BLaER1 treated with 17β-estradiol and CSF1 and Interleukin-3, amounts not matched to agents 10 nM and 100 nM (cell line): ENCODE measurements at regions not wholly inside any gene's neighbourhood (a gene's known extent, or its start where the extent isn't known, plus 50 kb on each side); places are given as distances from the start of the nearest gene placed in this dataset.

ENCODE experiments used
- H3K27ac ChIP-seq, 11 experiments: shearing (Covaris generic); formaldehyde crosslinking; 2 replicates each; pipeline ENCODE4 v1.8.1; 2022
- H3K27me3 ChIP-seq, 11 experiments: shearing (Covaris generic); formaldehyde crosslinking; 2 replicates each; pipeline ENCODE4 v1.8.1; 2022
- H3K36me3 ChIP-seq, 11 experiments: shearing (Covaris generic); formaldehyde crosslinking; 2 replicates each; pipeline ENCODE4 v1.8.1; 2022
- H3K4me1 ChIP-seq, 10 experiments: shearing (Covaris generic); formaldehyde crosslinking; 2 replicates each; pipeline ENCODE4 v1.8.1; 2022
- H3K4me2 ChIP-seq, 11 experiments: shearing (Covaris generic); formaldehyde crosslinking; 2 replicates each; pipeline ENCODE4 v1.8.1; 2022
- H3K4me3 ChIP-seq, 10 experiments: shearing (Covaris generic); formaldehyde crosslinking; 2 replicates each; pipeline ENCODE4 v1.8.1; 2022
- H3K9ac ChIP-seq, 11 experiments: shearing (Covaris generic); formaldehyde crosslinking; 2 replicates each; pipeline ENCODE4 v1.8.1; 2022
- H3K9me3 ChIP-seq, 11 experiments: shearing (Covaris generic); formaldehyde crosslinking; replicated peaks in 1 of 11; 2 replicates each; pipeline ENCODE4 v1.8.1; 2022
- H4K20me1 ChIP-seq, 11 experiments: shearing (Covaris generic); formaldehyde crosslinking; 2 replicates each; pipeline ENCODE4 v1.8.1; 2022
- Cebpa-rat ChIP-seq, 11 experiments: shearing (Covaris generic); IDR thresholded peaks; 2 replicates each; pipeline ENCODE4 v1.8.1; 2022

DNA sequence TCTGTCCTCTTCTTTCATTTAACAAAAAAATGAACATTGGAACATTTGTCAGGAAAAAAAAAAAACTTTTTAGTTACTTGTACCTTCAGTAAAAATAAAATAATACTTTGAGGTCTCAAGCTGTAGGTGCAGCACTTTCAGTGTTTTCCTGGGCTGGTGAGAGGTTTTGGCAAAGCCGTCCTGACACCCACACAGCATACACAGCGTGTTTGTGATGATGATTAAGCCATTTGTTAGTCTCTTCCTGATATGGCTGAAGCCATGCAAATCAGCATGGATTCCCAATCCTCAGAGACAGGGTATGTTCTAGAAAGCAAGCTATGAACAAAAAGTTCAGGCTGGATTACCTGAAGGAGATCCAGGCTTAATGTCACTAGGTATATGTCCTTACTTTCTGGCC lies 236.8 kb downstream of the ZNF516 start:
- H3K9ac ChIP-seq = no peak overlapping the region
- H4K20me1 ChIP-seq = no peaks in the 10 kb centered on the region
- TF ChIP-seq Cebpa-rat (IDR thresholded peaks at IDR 0.05) = no peak
- H3K27ac ChIP-seq = no peak overlapping the region
- H3K36me3 ChIP-seq = no peaks in the 10 kb centered on the region
- no peaks in the 10 kb centered on the region for H3K9me3 ChIP-seq
- H3K27me3 ChIP-seq = no peaks in the 10 kb centered on the region
- peak overlapping the region in 2 of 11 experiments; percentile 7 to 57; a peak in 4 of 22 replicates for H3K4me2 ChIP-seq
- peaks cover 0 to 13% (median 0%) of the 10 kb centered on the region in 10 experiments; a peak in 4 of 20 replicates for H3K4me1 ChIP-seq
- H3K4me3 ChIP-seq = no peak overlapping the region

DNA sequence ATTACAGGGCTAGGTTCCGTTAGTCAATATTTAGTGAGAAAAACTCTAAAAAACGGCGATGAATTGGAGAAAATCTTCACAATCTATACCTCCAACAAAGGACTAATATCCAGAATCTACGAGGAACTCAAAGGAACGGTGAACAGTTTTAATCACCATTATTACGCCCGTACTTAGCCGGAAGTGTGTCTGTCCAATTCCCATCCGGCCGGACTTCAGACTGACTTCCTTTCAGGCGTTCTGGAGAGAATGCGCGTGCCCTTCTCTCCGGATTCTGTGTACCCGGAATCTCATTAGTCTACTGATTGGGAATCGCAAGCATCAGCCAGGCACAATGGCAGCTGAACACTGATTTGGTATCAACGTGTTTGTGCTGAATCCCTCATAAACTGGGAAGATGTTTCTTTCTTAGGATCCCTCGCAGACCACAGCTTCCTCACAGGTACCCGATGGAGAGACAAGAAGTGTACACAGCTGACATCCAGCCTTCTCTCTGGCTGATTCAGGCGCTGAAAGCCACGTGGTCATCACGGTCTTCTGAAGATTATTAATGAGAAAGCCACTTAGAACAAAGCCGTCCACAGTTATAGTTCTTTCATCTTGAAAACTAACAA lies 239.9 kb downstream of the ZNF516 start:
- Histone ChIP-seq H3K4me3 (no peak overlapping the region), H4K20me1 (no peaks in the 10 kb centered on the region), H3K4me2 (no peak overlapping the region), H3K9me3 (no peaks in the 10 kb centered on the region), H3K27ac (no peak overlapping the region), H3K9ac (no peak overlapping the region), H3K4me1 (peaks cover 0 to 13% (median 0%) of the 10 kb centered on the region in 10 experiments; a peak in 4 of 20 replicates), H3K27me3 (no peaks in the 10 kb centered on the region), H3K36me3 (no peaks in the 10 kb centered on the region)
- TF ChIP-seq Cebpa-rat (IDR thresholded peaks at IDR 0.05) = no peak

DNA sequence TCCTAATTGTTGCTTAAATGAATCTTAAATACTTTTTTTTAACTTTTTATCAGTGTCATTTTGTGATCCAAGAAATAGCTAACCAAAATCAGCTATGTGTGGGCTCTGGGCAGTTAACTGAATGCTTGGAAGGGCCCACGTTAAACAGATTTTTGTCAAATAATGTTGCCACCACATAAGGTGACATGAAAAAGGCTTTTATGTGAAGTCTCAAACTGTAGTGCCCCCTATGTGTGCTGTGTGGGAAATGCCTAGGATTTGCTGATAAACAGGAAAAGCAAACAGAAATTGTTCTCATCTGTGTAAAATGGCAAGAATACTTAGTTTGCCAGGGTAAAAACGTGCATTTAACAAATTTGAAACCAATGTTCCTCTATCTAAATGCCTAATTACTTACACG lies 242.2 kb downstream of the ZNF516 start:
- H3K4me3 ChIP-seq = no peak overlapping the region
- no peaks in the 10 kb centered on the region for H3K9me3 ChIP-seq
- H4K20me1 ChIP-seq = no peaks in the 10 kb centered on the region
- H3K9ac ChIP-seq = no peak overlapping the region
- H3K4me2 ChIP-seq = no peak overlapping the region
- no peak overlapping the region for H3K27ac ChIP-seq
- H3K27me3 ChIP-seq = no peaks in the 10 kb centered on the region
- TF ChIP-seq Cebpa-rat (IDR thresholded peaks at IDR 0.05) = no peak
- H3K4me1 ChIP-seq = peaks cover 0 to 2% (median 0%) of the 10 kb centered on the region in 10 experiments; a peak in 2 of 20 replicates
- H3K36me3 ChIP-seq = no peaks in the 10 kb centered on the region

DNA sequence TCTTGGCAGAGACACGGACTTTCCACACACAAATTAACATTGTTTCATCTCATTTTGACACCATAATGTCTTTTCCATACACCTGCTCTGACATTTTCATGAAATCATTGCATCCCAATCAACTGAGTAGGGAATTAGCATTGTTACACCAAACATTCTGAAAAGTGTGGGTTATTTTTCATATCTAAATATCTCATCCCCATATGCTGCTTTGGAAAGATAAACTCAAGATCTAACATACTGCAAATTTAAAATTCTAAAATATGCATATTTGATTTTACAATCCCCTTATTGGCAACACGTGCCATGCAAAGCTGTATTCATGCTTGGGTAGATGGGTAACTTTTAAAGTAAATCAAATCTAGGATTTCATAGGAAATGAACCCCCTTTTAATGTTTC lies 242.9 kb downstream of the ZNF516 start:
- Histone ChIP-seq H3K4me2 (no peak overlapping the region), H4K20me1 (no peaks in the 10 kb centered on the region), H3K36me3 (no peaks in the 10 kb centered on the region), H3K9me3 (no peaks in the 10 kb centered on the region), H3K27me3 (no peaks in the 10 kb centered on the region), H3K9ac (no peak overlapping the region), H3K4me3 (no peak overlapping the region), H3K4me1 (no peaks in the 10 kb centered on the region), H3K27ac (no peak overlapping the region)
- no peak for TF ChIP-seq Cebpa-rat (IDR thresholded peaks at IDR 0.05)

DNA sequence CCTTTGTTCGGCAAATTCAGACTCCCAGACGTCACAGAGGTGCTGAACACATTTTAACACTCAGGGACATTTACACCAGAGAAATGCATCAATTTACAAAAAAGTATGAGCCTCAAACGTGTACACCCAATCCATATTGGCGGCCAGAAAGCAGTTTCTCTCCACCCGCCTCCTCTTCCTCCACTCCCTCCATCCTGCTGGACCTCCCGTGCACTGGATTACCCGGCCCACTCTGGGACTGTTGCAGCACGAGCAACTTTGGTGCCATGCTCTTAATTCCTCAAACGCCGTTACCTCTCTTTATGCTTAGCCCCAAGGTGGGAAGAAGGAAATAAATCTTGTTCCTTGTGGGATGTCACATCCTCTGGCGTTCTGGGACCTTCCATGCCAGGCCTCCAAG lies 243.4 kb downstream of the ZNF516 start:
- Histone ChIP-seq H3K4me3 (no peak overlapping the region), H3K27ac (no peak overlapping the region), H3K9me3 (no peaks in the 10 kb centered on the region), H3K36me3 (no peaks in the 10 kb centered on the region), H3K9ac (no peak overlapping the region), H3K27me3 (no peaks in the 10 kb centered on the region), H4K20me1 (no peaks in the 10 kb centered on the region), H3K4me2 (no peak overlapping the region), H3K4me1 (peaks cover 0 to 4% (median 0%) of the 10 kb centered on the region in 10 experiments; a peak in 3 of 20 replicates)
- no peak for TF ChIP-seq Cebpa-rat (IDR thresholded peaks at IDR 0.05)

DNA sequence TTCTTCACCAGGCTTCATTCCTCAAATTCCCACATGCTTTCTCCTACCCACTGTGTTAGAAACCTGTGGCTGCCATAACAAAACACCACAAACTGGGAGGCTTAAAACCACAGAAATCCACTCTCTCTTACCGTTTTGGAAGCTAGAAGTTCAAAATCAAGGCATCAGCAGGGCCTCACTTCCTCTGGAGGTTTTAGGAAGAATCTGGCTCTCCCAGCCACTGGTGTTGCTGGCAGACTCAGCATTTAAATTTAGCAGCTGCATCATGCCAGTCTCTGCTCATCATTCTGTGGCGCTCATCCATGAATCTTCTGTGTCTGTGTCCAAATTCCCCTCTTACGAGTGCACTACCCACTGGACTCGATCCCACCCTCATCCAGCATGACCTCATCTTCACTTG lies 248.5 kb downstream of the ZNF516 start:
- H3K27me3 ChIP-seq = no peaks in the 10 kb centered on the region
- H3K4me3 ChIP-seq = no peak overlapping the region
- H3K4me1 ChIP-seq = peaks cover 0 to 9% (median 0%) of the 10 kb centered on the region in 10 experiments; a peak in 4 of 20 replicates
- H4K20me1 ChIP-seq = no peaks in the 10 kb centered on the region
- H3K9me3 ChIP-seq = peaks cover 0 to 10% (median 0%) of the 10 kb centered on the region in 11 experiments; a peak in 4 of 22 replicates
- no peak for TF ChIP-seq Cebpa-rat (IDR thresholded peaks at IDR 0.05)
- no peak overlapping the region for H3K9ac ChIP-seq
- no peaks in the 10 kb centered on the region for H3K36me3 ChIP-seq
- no peak overlapping the region for H3K27ac ChIP-seq
- no peak overlapping the region for H3K4me2 ChIP-seq

DNA sequence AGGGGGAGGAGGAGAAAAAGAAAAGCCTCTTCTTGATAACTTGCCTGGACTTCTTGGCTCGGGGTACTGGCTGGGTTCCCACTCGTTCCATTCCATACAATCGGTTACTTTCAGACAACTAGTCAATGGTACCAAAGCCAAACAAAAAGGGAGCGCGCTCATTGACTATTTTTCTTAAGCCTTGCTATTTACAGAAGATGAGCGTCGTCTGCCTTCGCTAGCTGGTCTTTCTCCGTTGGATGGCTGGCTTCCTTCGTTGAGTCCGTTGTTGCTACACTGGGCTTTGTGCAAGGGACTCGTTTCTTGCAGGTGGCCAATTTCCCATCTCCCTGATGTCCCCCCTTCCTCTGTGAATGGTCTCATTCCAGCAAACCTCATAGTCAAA lies 260.4 kb downstream of the ZNF516 start:
- no peaks in the 10 kb centered on the region for H3K4me1 ChIP-seq
- no peaks in the 10 kb centered on the region for H3K36me3 ChIP-seq
- no peak overlapping the region for H3K9ac ChIP-seq
- H3K9me3 ChIP-seq = peaks cover 19 to 29% (median 21%) of the 10 kb centered on the region in 11 experiments
- no peak for TF ChIP-seq Cebpa-rat (IDR thresholded peaks at IDR 0.05)
- no peak overlapping the region for H3K4me2 ChIP-seq
- H3K27ac ChIP-seq = no peak overlapping the region
- H4K20me1 ChIP-seq = no peaks in the 10 kb centered on the region
- no peak overlapping the region for H3K4me3 ChIP-seq
- H3K27me3 ChIP-seq = no peaks in the 10 kb centered on the region

DNA sequence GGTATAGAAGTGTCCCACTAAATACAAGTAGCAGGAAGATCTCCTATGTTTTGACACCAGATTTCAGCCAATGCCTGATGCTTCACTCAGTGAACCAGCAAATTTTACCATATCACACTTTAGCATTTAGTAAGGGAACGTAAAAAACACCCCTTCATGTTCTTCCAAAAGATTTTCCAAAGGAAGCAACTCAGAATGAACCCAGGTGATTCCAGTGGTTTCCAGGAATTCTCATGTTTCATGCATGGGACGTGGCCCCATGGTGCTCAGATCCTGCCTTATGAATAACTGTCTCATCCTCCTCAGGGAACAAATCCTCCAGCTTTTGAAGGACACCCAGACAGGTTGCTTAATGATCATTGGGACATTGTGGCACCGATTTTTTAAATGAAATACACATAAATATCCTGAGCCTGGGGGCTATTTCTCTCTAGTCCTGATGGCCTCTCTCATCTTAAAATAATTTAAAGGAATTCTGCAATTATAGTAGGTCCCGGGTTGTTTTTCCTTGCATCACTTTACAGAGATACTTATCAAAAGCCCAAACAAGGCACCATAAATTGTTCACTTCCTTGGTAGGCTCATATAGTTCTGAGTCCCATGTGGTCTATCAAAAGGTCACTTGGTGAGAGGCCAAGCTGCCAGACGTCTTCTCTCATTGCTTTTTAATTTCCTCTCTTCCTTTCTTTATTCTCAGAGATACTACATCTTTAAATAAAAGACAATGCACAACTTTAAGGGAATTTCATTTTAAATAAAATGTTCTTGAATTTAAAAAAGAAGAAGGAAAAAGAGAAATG lies 261.0 kb downstream of the ZNF516 start:
- TF ChIP-seq Cebpa-rat (IDR thresholded peaks at IDR 0.05) = no peak
- no peak overlapping the region for H3K9ac ChIP-seq

DNA sequence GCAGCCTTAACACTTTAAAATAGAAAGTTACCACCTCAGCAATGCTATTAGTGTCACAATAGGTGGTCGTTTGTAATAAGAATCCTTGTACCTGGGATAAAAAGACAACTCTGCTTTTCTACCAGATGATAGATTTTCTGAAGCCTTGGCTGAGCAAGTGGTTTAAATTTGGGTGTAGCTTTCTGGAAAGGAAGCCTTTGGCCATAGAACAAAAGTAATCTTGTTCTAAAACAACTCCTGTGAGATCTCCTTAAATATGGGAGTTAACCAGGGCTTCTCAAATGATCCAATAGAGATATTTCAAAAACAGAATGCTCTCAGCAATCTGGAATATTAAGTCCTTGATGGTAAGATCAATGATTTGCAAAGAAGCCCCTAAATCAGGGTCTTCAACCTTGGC lies 261.6 kb downstream of the ZNF516 start:
- no peak for TF ChIP-seq Cebpa-rat (IDR thresholded peaks at IDR 0.05)
- H3K4me3 ChIP-seq = no peak overlapping the region
- peaks cover 9 to 19% (median 15%) of the 10 kb centered on the region in 11 experiments for H3K9me3 ChIP-seq
- H3K27ac ChIP-seq = no peak overlapping the region
- no peaks in the 10 kb centered on the region for H3K36me3 ChIP-seq
- no peak overlapping the region for H3K9ac ChIP-seq
- no peaks in the 10 kb centered on the region for H4K20me1 ChIP-seq
- no peak overlapping the region for H3K4me2 ChIP-seq
- no peaks in the 10 kb centered on the region for H3K4me1 ChIP-seq
- H3K27me3 ChIP-seq = no peaks in the 10 kb centered on the region

More for the DNA sequence above, 261.0 kb downstream of the ZNF516 start:
- Histone ChIP-seq H3K4me2 (no peak overlapping the region), H3K27me3 (no peaks in the 10 kb centered on the region), H4K20me1 (no peaks in the 10 kb centered on the region), H3K27ac (no peak overlapping the region), H3K9me3 (peaks cover 16 to 25% (median 20%) of the 10 kb centered on the region in 11 experiments), H3K4me1 (no peaks in the 10 kb centered on the region), H3K36me3 (no peaks in the 10 kb centered on the region), H3K4me3 (no peak overlapping the region)
